ENCODE measurements at regions not wholly inside any gene's neighbourhood (a gene's known extent, or its start where the extent isn't known, plus 50 kb on each side); places are given as distances from the start of the nearest gene placed in this dataset.

DNA sequence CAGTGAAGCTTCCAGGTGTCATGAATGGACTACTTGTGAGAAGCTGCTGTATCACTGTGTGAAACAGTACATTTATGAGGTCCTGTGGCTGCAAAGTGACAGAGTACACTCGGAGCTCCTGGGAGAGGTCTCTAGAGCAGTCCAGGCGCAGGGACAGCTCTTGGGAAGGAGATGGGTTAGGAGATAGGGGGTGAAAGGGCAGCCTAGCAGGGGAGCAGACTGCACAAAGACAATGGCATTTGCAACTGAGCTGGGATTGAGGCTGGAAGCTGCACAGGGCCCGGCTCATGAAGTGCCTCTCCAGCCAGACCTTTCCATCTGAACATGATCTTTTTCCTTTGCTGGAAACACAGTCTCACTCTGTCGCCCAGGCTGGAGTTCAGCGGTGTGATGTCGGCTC lies 83.6 kb downstream of the RHOB start:
- Histone ChIP-seq H3K9me2 (no peaks in the 10 kb centered on the region), H3K4me1 (ENCODE audit: control insufficient read depth in 1 of 2, insufficient read depth in 2 of 2, low read depth in 1 of 2, low read length in 1 of 2) (peaks cover 0 to 33% of the 10 kb centered on the region in 2 experiments; a peak in 2 of 4 replicates), H2AFZ (ENCODE audit: low read depth) (no peak overlapping the region), H3K4me3 (ENCODE audit: low read depth in 2 of 2, low read length in 1 of 2) (no peak overlapping the region), H3F3A (replicated peaks; ENCODE audit: insufficient read depth) (no peaks in the 10 kb centered on the region), H3K36me3 (replicated peaks in 1 of 2; ENCODE audit: control insufficient read depth in 1 of 2, insufficient read depth in 2 of 2, low read length in 1 of 2) (no peaks in the 10 kb centered on the region), H3K9me3 (no peaks in the 10 kb centered on the region), H3K9ac (no peak overlapping the region), H3K27ac (ENCODE audit: low read depth in 2 of 2, low read length in 1 of 2) (no peak overlapping the region), H3K4me2 (no peak overlapping the region), H3K27me3 (ENCODE audit: insufficient read depth) (no peaks in the 10 kb centered on the region), H3K79me2 (ENCODE audit: insufficient read depth) (no peaks in the 10 kb centered on the region), H4K20me1 (ENCODE audit: insufficient read depth) (no peaks in the 10 kb centered on the region)
- ChIA-PET CTCF (interaction anchor here (1.9 kb wide), 1 partner anchor 106 kb away, joined by 4 read pairs; no protein-coding TSS in a partner anchor), POLR2A (interaction anchor here (1.1 kb wide), 1 partner anchor 83 kb away, joined by 5 read pairs; the partner anchor contains the start of gene RHOB)
- TF ChIP-seq JUND (IDR thresholded peaks at IDR 0.05) (no peak), YY1 (IDR thresholded peaks at IDR 0.05; ENCODE audit: low read depth) (no peak), SIN3A (IDR thresholded peaks at IDR 0.05; ENCODE audit: borderline replicate concordance, low read depth, low read length) (no peak), TCF12 (IDR thresholded peaks at IDR 0.05) (no peak), EZH2phosphoT487 (IDR thresholded peaks at IDR 0.05; ENCODE audit: borderline replicate concordance, low read depth) (no peak), RAD21 (IDR thresholded peaks at IDR 0.05; ENCODE audit: low read length) (no peak), RFX5 (IDR thresholded peaks at IDR 0.05; ENCODE audit: low read length) (no peak), ELF1 (IDR thresholded peaks at IDR 0.05) (no peak), NRF1 (IDR thresholded peaks at IDR 0.05; ENCODE audit: low read depth, low read length) (no peak), FOXJ3 (CRISPR knock-in tag; IDR thresholded peaks at IDR 0.05) (no peak), RCOR1 (IDR thresholded peaks at IDR 0.05; ENCODE audit: low read length) (no peak), FOXM1 (IDR thresholded peaks at IDR 0.05; ENCODE audit: low read depth) (no peak), TAF1 (IDR thresholded peaks at IDR 0.05; ENCODE audit: borderline replicate concordance, low read depth, low read length) (no peak), NFIC (IDR thresholded peaks at IDR 0.05; ENCODE audit: borderline replicate concordance) (no peak), TEAD4 (IDR thresholded peaks at IDR 0.05; ENCODE audit: borderline replicate concordance, insufficient read depth) (no peak), MXI1 (IDR thresholded peaks at IDR 0.05; ENCODE audit: low read depth, low read length) (no peak)
- TF ChIP-seq, protein P1, sequence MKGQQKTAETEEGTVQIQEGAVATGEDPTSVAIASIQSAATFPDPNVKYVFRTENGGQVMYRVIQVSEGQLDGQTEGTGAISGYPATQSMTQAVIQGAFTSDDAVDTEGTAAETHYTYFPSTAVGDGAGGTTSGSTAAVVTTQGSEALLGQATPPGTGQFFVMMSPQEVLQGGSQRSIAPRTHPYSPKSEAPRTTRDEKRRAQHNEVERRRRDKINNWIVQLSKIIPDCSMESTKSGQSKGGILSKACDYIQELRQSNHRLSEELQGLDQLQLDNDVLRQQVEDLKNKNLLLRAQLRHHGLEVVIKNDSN (IDR thresholded peaks at IDR 0.05; ENCODE audit: borderline replicate concordance, low read depth): no peak
- TF ChIP-seq, protein P2, sequence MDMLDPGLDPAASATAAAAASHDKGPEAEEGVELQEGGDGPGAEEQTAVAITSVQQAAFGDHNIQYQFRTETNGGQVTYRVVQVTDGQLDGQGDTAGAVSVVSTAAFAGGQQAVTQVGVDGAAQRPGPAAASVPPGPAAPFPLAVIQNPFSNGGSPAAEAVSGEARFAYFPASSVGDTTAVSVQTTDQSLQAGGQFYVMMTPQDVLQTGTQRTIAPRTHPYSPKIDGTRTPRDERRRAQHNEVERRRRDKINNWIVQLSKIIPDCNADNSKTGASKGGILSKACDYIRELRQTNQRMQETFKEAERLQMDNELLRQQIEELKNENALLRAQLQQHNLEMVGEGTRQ (IDR thresholded peaks at IDR 0.05; ENCODE audit: borderline replicate concordance, low read depth, low read length): no peak
- TF ChIP-seq, protein P3, sequence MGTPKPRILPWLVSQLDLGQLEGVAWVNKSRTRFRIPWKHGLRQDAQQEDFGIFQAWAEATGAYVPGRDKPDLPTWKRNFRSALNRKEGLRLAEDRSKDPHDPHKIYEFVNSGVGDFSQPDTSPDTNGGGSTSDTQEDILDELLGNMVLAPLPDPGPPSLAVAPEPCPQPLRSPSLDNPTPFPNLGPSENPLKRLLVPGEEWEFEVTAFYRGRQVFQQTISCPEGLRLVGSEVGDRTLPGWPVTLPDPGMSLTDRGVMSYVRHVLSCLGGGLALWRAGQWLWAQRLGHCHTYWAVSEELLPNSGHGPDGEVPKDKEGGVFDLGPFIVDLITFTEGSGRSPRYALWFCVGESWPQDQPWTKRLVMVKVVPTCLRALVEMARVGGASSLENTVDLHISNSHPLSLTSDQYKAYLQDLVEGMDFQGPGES (IDR thresholded peaks at IDR 0.05; ENCODE audit: low read depth, low read length): no peak
- TF ChIP-seq, protein P4, sequence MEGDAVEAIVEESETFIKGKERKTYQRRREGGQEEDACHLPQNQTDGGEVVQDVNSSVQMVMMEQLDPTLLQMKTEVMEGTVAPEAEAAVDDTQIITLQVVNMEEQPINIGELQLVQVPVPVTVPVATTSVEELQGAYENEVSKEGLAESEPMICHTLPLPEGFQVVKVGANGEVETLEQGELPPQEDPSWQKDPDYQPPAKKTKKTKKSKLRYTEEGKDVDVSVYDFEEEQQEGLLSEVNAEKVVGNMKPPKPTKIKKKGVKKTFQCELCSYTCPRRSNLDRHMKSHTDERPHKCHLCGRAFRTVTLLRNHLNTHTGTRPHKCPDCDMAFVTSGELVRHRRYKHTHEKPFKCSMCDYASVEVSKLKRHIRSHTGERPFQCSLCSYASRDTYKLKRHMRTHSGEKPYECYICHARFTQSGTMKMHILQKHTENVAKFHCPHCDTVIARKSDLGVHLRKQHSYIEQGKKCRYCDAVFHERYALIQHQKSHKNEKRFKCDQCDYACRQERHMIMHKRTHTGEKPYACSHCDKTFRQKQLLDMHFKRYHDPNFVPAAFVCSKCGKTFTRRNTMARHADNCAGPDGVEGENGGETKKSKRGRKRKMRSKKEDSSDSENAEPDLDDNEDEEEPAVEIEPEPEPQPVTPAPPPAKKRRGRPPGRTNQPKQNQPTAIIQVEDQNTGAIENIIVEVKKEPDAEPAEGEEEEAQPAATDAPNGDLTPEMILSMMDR (IDR thresholded peaks at IDR 0.05): no peak
- no peak for DNase-seq
- WGBS (ENCODE audit: low lambda C conversion rate): 95% methylated on average over 5 of the region's 6 CpGs

Measured in SK-N-SH (cell line).